AG04450 (cell line): ENCODE measurements at regions not wholly inside any gene's neighbourhood (a gene's known extent, or its start where the extent isn't known, plus 50 kb on each side); places are given as distances from the start of the nearest gene placed in this dataset.

Experiments
- CTCF ChIA-PET: fragments of 300-600, 350-600 bp; formaldehyde crosslinking; extraction: SDS; loops from one replicate; lab custom pipeline; 2022; ENCODE audit warnings: antibody characterized with exemption, inconsistent platforms; lab: Charles Lee
- POLR2A ChIA-PET: fragments of 350-600 bp; formaldehyde crosslinking; extraction: SDS; loops from one replicate; lab custom pipeline; 2021; ENCODE audit warnings: antibody characterized with exemption, inconsistent platforms; lab: Yijun Ruan, JAX
- DNase-seq: peaks from one replicate; pipeline ENCODE4 v3.0.0-alpha.2; 2011; ENCODE audit warnings: low read depth, low spot score
- H3K27ac ChIP-seq: one replicate; pipeline ENCODE4 v1.5.1; 2012; ENCODE audit warnings: low read depth, low read length, control low read depth
- H3K27me3 ChIP-seq: one replicate; pipeline ENCODE4 v1.6.0; 2012; ENCODE audit warnings: low read length; ENCODE audit not compliant: control insufficient read depth, insufficient read depth
- H3K4me3 ChIP-seq: 2 replicates; pipeline ENCODE4 v1.5.1; 2011; ENCODE audit warnings: mild to moderate bottlenecking, low read depth, low read length, control low read depth
- H3K9me3 ChIP-seq: 2 replicates; pipeline ENCODE4 v1.5.1; 2012; ENCODE audit warnings: low read length; ENCODE audit not compliant: control insufficient read depth, insufficient read depth
- CTCF ChIP-seq: IDR thresholded peaks from 2 replicates; pipeline ENCODE4 v1.5.1; 2011; ENCODE audit warnings: low read depth, low read length, control low read depth, inconsistent platforms

- H3K27ac ChIP-seq: no peak overlapping the region
- no peak overlapping the region for H3K4me3 ChIP-seq
- no peak for DNase-seq
- no peaks in the 10 kb centered on the region for H3K27me3 ChIP-seq
- no peaks in the 10 kb centered on the region for H3K9me3 ChIP-seq
- POLR2A ChIA-PET: no interaction called here
- TF ChIP-seq CTCF: no peak
- CTCF ChIA-PET: no interaction called here
Measured at GRCh38 chr11:24246715-24247114, 250.1 kb upstream of the LUZP2 start.

DNA sequence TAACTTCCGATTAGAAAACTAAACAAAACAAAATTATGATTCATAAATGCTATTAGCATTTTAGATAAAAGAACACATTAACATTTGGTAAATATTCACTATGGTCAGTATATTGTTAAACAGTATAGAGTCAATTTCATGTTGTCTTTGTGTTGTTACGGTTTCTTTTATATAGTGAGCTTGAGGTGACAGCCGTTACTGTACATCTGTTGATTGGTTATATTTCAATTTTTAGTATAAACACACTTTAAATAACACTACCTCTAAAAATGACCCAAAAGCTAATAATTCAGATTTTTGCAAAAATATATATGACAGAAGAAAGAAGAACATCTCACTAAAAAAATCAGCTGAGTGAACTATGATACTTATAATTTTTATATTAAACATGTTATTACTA is 249.0 kb upstream of the LUZP2 start:
- TF ChIP-seq CTCF: no peak
- H3K9me3 ChIP-seq: no peaks in the 10 kb centered on the region
- DNase-seq: no peak
- H3K27me3 ChIP-seq: no peaks in the 10 kb centered on the region
- H3K4me3 ChIP-seq: no peak overlapping the region
- CTCF ChIA-PET: no interaction called here
- H3K27ac ChIP-seq: no peak overlapping the region
- POLR2A ChIA-PET: no interaction called here

- no peaks in the 10 kb centered on the region for H3K9me3 ChIP-seq
- POLR2A ChIA-PET: no interaction called here
- H3K27ac ChIP-seq: no peak overlapping the region
- no peaks in the 10 kb centered on the region for H3K27me3 ChIP-seq
- CTCF ChIA-PET: no interaction called here
- no peak for TF ChIP-seq CTCF
- DNase-seq: no peak
- H3K4me3 ChIP-seq: no peak overlapping the region
Measured at GRCh38 chr11:24249921-24250320, 246.9 kb upstream of the LUZP2 start.

GRCh38 chr11:24253237-24253760 is 243.6 kb upstream of the LUZP2 start:
- Histone ChIP-seq H3K4me3 (no peak overlapping the region), H3K9me3 (no peaks in the 10 kb centered on the region), H3K27ac (no peak overlapping the region), H3K27me3 (no peaks in the 10 kb centered on the region)
- ChIA-PET POLR2A (no interaction called here), CTCF (interaction anchor here (0.6 kb wide), 2 partner anchors 168 to 1190 kb away, joined by 3 read pairs; no protein-coding TSS in a partner anchor)
- no peak for TF ChIP-seq CTCF
- no peak for DNase-seq

GRCh38 chr11:24264868-24265267 is 232.0 kb upstream of the LUZP2 start:
- ChIA-PET CTCF (no interaction called here), POLR2A (no interaction called here)
- H3K4me3 ChIP-seq: no peak overlapping the region
- H3K27me3 ChIP-seq: no peaks in the 10 kb centered on the region
- H3K9me3 ChIP-seq: no peaks in the 10 kb centered on the region
- no peak for DNase-seq
- no peak overlapping the region for H3K27ac ChIP-seq
- no peak for TF ChIP-seq CTCF
